Hepatocyte (in vitro differentiated cells): ENCODE measurements at regions not wholly inside any gene's neighbourhood (a gene's known extent, or its start where the extent isn't known, plus 50 kb on each side); places are given as distances from the start of the nearest gene placed in this dataset.

Experiments used
- DNase-seq: peaks from one replicate; pipeline ENCODE4 v3.0.0-alpha.2; 2016; ENCODE audit warnings: low spot score
- H2AFZ ChIP-seq: fragments of 200-600 bp; sonication (generic); 2 replicates; pipeline ENCODE4 v1.6.0; 2016; ENCODE audit warnings: antibody characterized with exemption, mild to moderate bottlenecking
- H3K27ac ChIP-seq: fragments of 200-600 bp; sonication (generic); 2 replicates; pipeline ENCODE4 v1.5.1; 2016; ENCODE audit warnings: mild to moderate bottlenecking
- H3K27me3 ChIP-seq: fragments of 200-600 bp; sonication (generic); 2 replicates; pipeline ENCODE4 v1.6.1; 2016
- H3K36me3 ChIP-seq: fragments of 200-600 bp; sonication (generic); replicated peaks from 2 replicates; pipeline ENCODE4 v1.5.1; 2016; ENCODE audit warnings: low read depth; ENCODE audit not compliant: insufficient read depth
- H3K4me1 ChIP-seq: fragments of 200-600 bp; sonication (generic); 2 replicates; pipeline ENCODE4 v1.5.1; 2016; ENCODE audit warnings: mild to moderate bottlenecking, moderate library complexity; ENCODE audit not compliant: insufficient read depth
- H3K4me2 ChIP-seq: fragments of 200-600 bp; sonication (generic); 2 replicates; pipeline ENCODE4 v1.6.0; 2016
- H3K4me3 ChIP-seq: fragments of 200-600 bp; sonication (generic); 2 replicates; pipeline ENCODE4 v1.5.1; 2016; ENCODE audit warnings: mild to moderate bottlenecking
- H3K79me2 ChIP-seq: fragments of 200-600 bp; sonication (generic); 2 replicates; pipeline ENCODE4 v1.6.0; 2017; ENCODE audit warnings: mild to moderate bottlenecking
- H3K9me2 ChIP-seq: fragments of 200-600 bp; sonication (generic); replicated peaks from 2 replicates; pipeline ENCODE4 v1.6.0; 2017; ENCODE audit warnings: mild to moderate bottlenecking; ENCODE audit not compliant: insufficient read depth
- H3K9me3 ChIP-seq: fragments of 200-600 bp; sonication (generic); 2 replicates; pipeline ENCODE4 v1.5.1; 2016; ENCODE audit warnings: low read depth, mild to moderate bottlenecking
- H4K20me1 ChIP-seq: fragments of 200-600 bp; sonication (generic); 2 replicates; pipeline ENCODE4 v1.6.0; 2016; ENCODE audit warnings: mild to moderate bottlenecking; ENCODE audit not compliant: insufficient read depth, poor library complexity, severe bottlenecking
- EZH2 ChIP-seq: fragments of 200-600 bp; sonication (generic); IDR thresholded peaks from 2 replicates; pipeline ENCODE4 v1.6.1; 2016; ENCODE audit warnings: antibody characterized with exemption, mild to moderate bottlenecking, borderline replicate concordance
- EZH2phosphoT487 ChIP-seq: fragments of 200-600 bp; sonication (generic); IDR thresholded peaks from one replicate; pipeline ENCODE4 v1.6.1; 2018; ENCODE audit warnings: antibody characterized with exemption, mild to moderate bottlenecking, low read depth, moderate library complexity; ENCODE audit not compliant: unreplicated experiment, severe bottlenecking
- WGBS: methylation state at CpG from one replicate; pipeline ENCODE4 v1.1.6; 2016; ENCODE audit warnings: low lambda C conversion rate; ENCODE audit errors: missing lambda C conversion rate; 5-methylcytosine and 5-hydroxymethylcytosine counted together
- TF ChIP-seq, protein P1 (sequence below): fragments of 200-600 bp; sonication (generic); IDR thresholded peaks from 2 replicates; pipeline ENCODE4 v1.5.1; 2016; ENCODE audit warnings: antibody characterized with exemption, mild to moderate bottlenecking; ENCODE audit not compliant: poor library complexity

DNA sequence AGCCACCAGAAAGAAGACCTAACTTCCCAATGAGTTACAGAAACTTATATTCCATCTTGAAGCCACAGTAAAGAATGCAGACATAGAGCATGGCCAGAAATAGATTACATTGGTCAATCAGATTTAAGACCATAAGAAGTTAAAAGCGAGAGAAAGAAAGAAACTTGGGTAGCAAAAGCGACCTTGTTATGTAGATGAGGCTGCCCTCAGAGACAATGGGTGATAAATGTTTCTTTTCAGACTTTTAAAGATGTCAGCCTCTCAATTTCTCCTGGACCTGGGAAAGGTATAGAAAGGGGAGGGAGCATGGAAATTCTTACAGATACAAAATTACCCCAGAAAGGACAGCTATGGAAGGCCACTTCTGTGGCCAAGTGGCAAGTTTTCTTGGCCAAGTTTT lies 732.6 kb upstream of the LUZP2 start:
- DNase-seq, result no peak
- H3K9me3 ChIP-seq, result no peaks in the 10 kb centered on the region
- H3K9me2 ChIP-seq, result no peaks in the 10 kb centered on the region
- no peaks in the 10 kb centered on the region for H3K4me1 ChIP-seq
- H3K4me2 ChIP-seq, result no peak overlapping the region
- TF ChIP-seq EZH2phosphoT487 (no peak), EZH2 (no peak)
- TF ChIP-seq, protein P1, sequence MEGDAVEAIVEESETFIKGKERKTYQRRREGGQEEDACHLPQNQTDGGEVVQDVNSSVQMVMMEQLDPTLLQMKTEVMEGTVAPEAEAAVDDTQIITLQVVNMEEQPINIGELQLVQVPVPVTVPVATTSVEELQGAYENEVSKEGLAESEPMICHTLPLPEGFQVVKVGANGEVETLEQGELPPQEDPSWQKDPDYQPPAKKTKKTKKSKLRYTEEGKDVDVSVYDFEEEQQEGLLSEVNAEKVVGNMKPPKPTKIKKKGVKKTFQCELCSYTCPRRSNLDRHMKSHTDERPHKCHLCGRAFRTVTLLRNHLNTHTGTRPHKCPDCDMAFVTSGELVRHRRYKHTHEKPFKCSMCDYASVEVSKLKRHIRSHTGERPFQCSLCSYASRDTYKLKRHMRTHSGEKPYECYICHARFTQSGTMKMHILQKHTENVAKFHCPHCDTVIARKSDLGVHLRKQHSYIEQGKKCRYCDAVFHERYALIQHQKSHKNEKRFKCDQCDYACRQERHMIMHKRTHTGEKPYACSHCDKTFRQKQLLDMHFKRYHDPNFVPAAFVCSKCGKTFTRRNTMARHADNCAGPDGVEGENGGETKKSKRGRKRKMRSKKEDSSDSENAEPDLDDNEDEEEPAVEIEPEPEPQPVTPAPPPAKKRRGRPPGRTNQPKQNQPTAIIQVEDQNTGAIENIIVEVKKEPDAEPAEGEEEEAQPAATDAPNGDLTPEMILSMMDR, result no peak
- H3K4me3 ChIP-seq, result no peak overlapping the region
- WGBS, result 82% methylated on average over 2 of the region's 2 CpGs
- no peak overlapping the region for H2AFZ ChIP-seq
- H3K36me3 ChIP-seq, result no peaks in the 10 kb centered on the region
- H4K20me1 ChIP-seq, result no peaks in the 10 kb centered on the region
- no peaks in the 10 kb centered on the region for H3K27me3 ChIP-seq
- no peak overlapping the region for H3K27ac ChIP-seq
- H3K79me2 ChIP-seq, result no peaks in the 10 kb centered on the region

DNA sequence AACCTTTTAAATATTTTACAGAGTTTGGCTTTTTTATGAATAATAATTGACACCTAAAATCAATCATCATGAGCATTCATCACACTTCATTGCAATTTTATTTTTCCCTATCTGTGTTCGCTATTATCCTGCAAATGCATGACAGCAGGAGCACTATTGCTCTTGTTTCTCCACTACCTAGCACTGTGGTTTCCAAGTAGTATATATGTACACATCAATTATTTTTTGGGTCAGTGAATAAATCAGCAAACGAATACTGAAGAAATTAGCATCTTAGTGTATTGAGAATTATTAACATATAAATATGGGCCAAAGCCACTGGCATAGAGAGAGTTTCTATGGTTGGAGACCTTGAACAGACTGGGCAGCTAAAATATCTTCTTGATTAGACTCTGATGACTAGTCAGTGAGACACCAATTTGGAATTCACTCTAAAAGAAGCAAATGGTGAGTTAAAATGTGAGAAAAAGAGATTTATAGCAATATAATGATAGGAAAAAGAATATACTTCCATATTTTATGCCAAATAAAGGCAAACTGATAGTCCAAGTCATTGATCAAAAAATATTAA lies 731.1 kb upstream of the LUZP2 start:
- WGBS, result 85% methylated on average over 2 of the region's 2 CpGs

DNA sequence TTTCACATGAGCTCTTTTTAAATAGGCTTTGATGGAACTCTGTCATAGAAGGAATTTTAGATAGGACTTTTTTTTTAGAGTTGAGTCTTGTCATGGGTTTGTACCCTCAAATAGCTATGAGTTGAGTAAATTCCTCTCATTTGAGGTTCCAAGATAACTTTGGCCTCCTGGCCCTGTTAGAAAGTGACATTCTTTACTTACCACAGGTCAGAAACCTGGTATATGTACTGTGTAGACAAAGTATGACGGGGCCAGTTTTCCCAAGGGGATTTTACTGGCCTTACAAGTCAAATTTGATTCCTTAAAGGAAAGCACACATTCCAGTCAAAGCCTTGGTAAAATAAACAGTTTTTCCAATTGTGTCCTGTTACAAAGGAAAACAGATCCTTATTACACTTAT lies 729.3 kb upstream of the LUZP2 start:
- Histone ChIP-seq H3K4me3 (no peak overlapping the region), H2AFZ (no peak overlapping the region), H4K20me1 (no peaks in the 10 kb centered on the region), H3K4me2 (no peak overlapping the region), H3K36me3 (no peaks in the 10 kb centered on the region), H3K79me2 (no peaks in the 10 kb centered on the region), H3K4me1 (no peaks in the 10 kb centered on the region), H3K9me3 (no peaks in the 10 kb centered on the region), H3K27ac (no peak overlapping the region), H3K27me3 (no peaks in the 10 kb centered on the region), H3K9me2 (no peaks in the 10 kb centered on the region)
- no peak for TF ChIP-seq EZH2
- TF ChIP-seq, protein P1, result no peak
- no peak for TF ChIP-seq EZH2phosphoT487
- no peak for DNase-seq
- WGBS, result 89% methylated on average over 1 of the region's 1 CpG

More for the DNA sequence above, 731.1 kb upstream of the LUZP2 start:
- no peaks in the 10 kb centered on the region for H3K9me3 ChIP-seq
- H3K27ac ChIP-seq, result no peak overlapping the region
- H3K4me2 ChIP-seq, result no peak overlapping the region
- no peak overlapping the region for H3K4me3 ChIP-seq
- no peaks in the 10 kb centered on the region for H3K27me3 ChIP-seq
- H4K20me1 ChIP-seq, result no peaks in the 10 kb centered on the region
- no peak overlapping the region for H2AFZ ChIP-seq
- no peaks in the 10 kb centered on the region for H3K79me2 ChIP-seq
- H3K36me3 ChIP-seq, result no peaks in the 10 kb centered on the region
- DNase-seq, result no peak
- H3K9me2 ChIP-seq, result no peaks in the 10 kb centered on the region
- TF ChIP-seq EZH2, result no peak
- TF ChIP-seq, protein P1, result no peak
- TF ChIP-seq EZH2phosphoT487, result no peak
- no peaks in the 10 kb centered on the region for H3K4me1 ChIP-seq

DNA sequence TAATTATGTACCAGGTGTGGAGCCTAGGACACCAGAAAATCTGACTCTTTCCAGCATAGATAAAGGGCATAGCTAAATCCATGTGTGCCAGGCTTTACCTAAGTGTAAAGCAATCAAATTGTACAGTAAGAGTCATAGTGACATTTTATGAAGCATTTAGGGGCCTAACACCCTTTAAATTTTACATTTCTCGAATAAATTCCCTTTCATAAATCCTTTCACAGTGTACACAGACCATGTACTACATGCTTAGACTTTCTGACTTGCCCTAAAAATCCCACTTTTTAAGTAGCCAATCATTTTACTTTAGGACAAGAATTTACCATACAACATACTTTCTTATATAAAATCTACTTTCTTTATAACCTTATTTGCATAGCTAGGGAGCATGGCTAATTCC lies 727.6 kb upstream of the LUZP2 start:
- WGBS, result 80% methylated on average over 1 of the region's 1 CpG
- DNase-seq, result no peak
- H3K4me2 ChIP-seq, result no peak overlapping the region

More for the DNA sequence above, 727.6 kb upstream of the LUZP2 start:
- H3K9me2 ChIP-seq, result no peaks in the 10 kb centered on the region
- H3K27ac ChIP-seq, result no peak overlapping the region
- no peaks in the 10 kb centered on the region for H3K36me3 ChIP-seq
- no peak overlapping the region for H3K4me3 ChIP-seq
- no peak for TF ChIP-seq EZH2
- TF ChIP-seq EZH2phosphoT487, result no peak
- TF ChIP-seq, protein P1, result no peak
- H2AFZ ChIP-seq, result no peak overlapping the region
- H3K9me3 ChIP-seq, result no peaks in the 10 kb centered on the region
- no peaks in the 10 kb centered on the region for H4K20me1 ChIP-seq
- no peaks in the 10 kb centered on the region for H3K79me2 ChIP-seq
- H3K27me3 ChIP-seq, result no peaks in the 10 kb centered on the region
- H3K4me1 ChIP-seq, result no peaks in the 10 kb centered on the region
